GM12874 (cell line): ENCODE measurements at regions not wholly inside any gene's neighbourhood (a gene's known extent, or its start where the extent isn't known, plus 50 kb on each side); places are given as distances from the start of the nearest gene placed in this dataset.

ENCODE experiments used
- TF ChIP-seq, protein P1 (sequence below): IDR thresholded peaks from 2 replicates; pipeline ENCODE4 v1.5.1; 2011; ENCODE audit warnings: low read depth, mild to moderate bottlenecking, control low read depth, low read length, moderate library complexity; ENCODE audit not compliant: insufficient read depth

- TF ChIP-seq, protein P1, sequence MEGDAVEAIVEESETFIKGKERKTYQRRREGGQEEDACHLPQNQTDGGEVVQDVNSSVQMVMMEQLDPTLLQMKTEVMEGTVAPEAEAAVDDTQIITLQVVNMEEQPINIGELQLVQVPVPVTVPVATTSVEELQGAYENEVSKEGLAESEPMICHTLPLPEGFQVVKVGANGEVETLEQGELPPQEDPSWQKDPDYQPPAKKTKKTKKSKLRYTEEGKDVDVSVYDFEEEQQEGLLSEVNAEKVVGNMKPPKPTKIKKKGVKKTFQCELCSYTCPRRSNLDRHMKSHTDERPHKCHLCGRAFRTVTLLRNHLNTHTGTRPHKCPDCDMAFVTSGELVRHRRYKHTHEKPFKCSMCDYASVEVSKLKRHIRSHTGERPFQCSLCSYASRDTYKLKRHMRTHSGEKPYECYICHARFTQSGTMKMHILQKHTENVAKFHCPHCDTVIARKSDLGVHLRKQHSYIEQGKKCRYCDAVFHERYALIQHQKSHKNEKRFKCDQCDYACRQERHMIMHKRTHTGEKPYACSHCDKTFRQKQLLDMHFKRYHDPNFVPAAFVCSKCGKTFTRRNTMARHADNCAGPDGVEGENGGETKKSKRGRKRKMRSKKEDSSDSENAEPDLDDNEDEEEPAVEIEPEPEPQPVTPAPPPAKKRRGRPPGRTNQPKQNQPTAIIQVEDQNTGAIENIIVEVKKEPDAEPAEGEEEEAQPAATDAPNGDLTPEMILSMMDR, result no peak
Measured at GRCh38 chr16:13390986-13391305, 489.5 kb downstream of the SHISA9 start.

DNA sequence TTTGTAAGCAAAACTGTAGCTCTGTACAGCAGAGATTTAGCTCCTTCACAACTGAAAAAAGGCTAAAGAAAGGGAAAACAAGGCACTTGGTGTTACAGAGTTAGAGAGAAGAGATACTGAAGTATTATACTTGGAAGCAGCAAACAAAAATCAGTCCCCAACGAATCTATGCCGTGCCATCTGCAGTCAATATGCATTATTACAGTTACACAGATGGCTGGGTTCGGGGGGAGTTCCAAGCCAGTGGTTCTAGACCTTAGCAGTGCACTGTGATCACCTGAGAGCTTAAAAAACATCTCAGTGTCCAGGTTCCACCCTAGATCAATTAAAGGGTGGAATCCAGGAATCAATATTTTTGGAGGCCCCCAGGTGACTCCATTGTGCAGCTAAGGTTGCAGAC, 489.9 kb downstream of the SHISA9 start:
- TF ChIP-seq, protein P1, result no peak

- TF ChIP-seq, protein P1, result no peak
Measured at GRCh38 chr16:13392341-13392740, 490.9 kb downstream of the SHISA9 start.

DNA sequence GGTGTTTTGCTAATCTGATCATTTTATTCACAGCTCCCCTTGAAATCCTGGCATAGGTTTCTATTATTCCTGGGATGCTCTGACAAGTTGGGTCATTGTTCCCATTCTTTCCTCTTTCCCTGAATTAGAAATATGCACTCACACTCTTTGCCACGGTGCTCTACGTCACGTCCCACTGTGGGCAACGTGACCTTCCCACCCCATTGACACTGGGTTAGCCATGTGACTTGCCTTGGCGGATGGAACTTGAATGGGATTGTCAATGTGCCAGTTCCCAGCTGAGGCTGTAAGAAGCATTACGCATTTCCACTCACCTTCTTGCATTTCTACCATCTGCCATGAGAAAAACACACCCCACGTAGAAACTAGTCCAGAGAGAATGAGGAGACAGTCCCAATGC, 492.4 kb downstream of the SHISA9 start:
- TF ChIP-seq, protein P1, result no peak

GRCh38 chr16:13394488-13394887, 493.1 kb downstream of the SHISA9 start:
- TF ChIP-seq, protein P1, result no peak

- TF ChIP-seq, protein P1, result no peak
Measured at GRCh38 chr16:13397126-13397525, 495.7 kb downstream of the SHISA9 start.

- TF ChIP-seq, protein P1, result no peak
Measured at GRCh38 chr16:13401641-13402040, 500.2 kb downstream of the SHISA9 start.

DNA sequence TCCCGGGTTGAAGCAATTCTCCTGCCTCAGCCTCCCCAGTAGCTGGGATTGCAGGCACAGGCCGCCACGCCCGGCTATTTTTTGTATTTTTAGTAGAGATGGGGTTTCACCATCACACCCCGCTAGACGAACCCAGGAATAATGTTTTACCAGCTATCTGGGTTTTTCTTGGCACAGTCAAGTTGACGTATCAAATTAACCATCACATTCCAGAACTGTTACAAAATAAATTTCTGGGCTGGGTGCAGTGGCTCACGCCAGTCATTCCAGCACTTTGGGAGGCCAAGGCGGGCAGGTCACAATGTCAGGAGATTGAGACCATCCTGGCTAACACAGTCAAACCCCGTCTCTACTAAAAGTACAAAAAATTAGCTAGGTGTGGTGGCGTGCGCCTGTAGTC, 501.2 kb downstream of the SHISA9 start:
- TF ChIP-seq, protein P1, result no peak
